ENCODE measurements at regions not wholly inside any gene's neighbourhood (a gene's known extent, or its start where the extent isn't known, plus 50 kb on each side); places are given as distances from the start of the nearest gene placed in this dataset.

- TF ChIP-seq POLR2A (IDR thresholded peaks at IDR 0.05; ENCODE audit: low read length) (no peak), GATA1 (IDR thresholded peaks at IDR 0.05; ENCODE audit: low read depth, low read length) (no peak)
Measured at GRCh38 chr5:164941132-164941531, 1435.7 kb downstream of the MAT2B start.
